ENCODE measurements at regions not wholly inside any gene's neighbourhood (a gene's known extent, or its start where the extent isn't known, plus 50 kb on each side); places are given as distances from the start of the nearest gene placed in this dataset.

DNA sequence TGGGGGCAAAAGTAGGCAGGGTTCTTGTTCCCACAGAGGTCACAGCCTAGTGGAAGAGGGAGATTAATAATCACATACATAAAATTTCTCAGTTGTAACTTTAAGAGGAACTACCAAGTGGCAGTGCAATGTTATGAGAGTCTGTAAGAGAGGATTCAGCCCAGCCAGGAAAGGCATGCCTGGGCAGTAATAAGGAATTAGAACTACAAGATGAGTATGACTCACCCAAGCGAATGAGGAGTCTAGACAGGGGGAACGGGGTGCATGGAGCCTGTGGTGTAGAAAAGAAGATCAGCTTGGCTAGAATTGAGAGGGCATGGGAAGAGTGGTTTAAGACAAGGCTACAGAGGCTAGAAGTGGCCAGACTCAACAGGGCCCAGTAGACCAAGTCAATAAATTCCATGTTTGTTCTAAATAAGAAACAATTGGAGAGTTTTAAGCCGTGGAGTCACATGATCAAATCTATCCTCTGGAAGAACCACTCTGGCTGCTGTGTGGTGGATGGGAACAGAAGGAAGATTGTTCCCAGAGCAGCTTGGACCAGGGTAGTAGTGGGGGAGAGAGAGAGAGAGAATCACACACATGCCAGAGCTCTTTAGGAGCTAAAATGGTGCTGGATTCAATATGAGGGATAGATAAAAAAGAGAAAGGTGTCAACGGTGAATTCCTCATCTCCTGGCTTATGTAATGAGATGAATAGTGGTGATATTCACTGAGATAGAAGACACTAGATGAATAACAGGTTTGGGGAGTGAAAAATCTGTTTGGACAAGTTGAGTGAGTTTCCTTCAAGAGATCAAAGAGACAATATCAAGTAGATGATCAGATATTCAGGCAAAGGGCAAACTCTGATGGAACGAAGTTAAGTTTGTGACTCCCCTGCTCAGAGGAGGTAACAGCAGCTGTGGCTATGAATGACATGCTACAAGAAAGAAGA is 265.1 kb downstream of the FGFR2 start:
- H3K4me3 Mint-ChIP-seq: no peak overlapping the region

DNA sequence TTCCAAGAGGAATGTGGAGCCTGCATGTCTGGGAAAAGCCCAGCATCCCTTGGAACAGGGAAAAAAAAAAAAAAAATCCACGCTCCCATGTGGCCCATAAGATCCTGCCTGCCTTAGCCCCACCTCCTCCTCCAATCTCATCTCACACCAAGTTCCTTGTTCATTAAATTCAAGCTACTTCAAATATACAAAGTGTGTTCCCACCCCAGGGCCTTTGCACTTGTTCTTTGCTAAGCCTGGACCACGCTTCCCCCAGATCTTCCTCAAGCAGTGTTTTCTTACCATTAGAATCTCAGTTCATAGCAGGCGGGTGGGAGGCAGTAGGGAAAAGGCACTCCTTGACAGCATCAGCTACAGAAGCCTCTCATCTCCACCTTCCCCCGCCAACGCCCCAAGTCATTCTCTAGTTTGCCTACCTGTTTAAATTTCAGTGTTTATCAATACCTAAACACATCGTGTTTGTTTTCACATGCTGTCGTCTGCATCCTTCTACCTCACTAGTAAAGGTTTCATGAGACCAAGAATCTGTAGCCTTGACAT is 262.8 kb downstream of the FGFR2 start:
- Mint-ChIP-seq H3K4me1 (no peaks in the 10 kb centered on the region), H3K27me3 (ENCODE audit: low read depth in 3 of 3) (peaks cover 0 to 2% (median 2%) of the 10 kb centered on the region in 3 donors), H3K36me3 (no peaks in the 10 kb centered on the region), H3K27ac (no peak overlapping the region), H3K4me3 (no peak overlapping the region), H3K9me3 (peaks cover 0 to 2% (median 0%) of the 10 kb centered on the region in 6 donors)
- no peak for DNase-seq

More for the DNA sequence above, 265.1 kb downstream of the FGFR2 start:
- DNase-seq: no peak
- peaks cover 0 to 2% (median 0%) of the 10 kb centered on the region in 6 donors for H3K9me3 Mint-ChIP-seq
- H3K27me3 Mint-ChIP-seq (ENCODE audit: low read depth in 3 of 3): peaks cover 0 to 2% (median 2%) of the 10 kb centered on the region in 3 donors
- no peaks in the 10 kb centered on the region for H3K4me1 Mint-ChIP-seq
- no peaks in the 10 kb centered on the region for H3K36me3 Mint-ChIP-seq
- no peak overlapping the region for H3K27ac Mint-ChIP-seq

DNA sequence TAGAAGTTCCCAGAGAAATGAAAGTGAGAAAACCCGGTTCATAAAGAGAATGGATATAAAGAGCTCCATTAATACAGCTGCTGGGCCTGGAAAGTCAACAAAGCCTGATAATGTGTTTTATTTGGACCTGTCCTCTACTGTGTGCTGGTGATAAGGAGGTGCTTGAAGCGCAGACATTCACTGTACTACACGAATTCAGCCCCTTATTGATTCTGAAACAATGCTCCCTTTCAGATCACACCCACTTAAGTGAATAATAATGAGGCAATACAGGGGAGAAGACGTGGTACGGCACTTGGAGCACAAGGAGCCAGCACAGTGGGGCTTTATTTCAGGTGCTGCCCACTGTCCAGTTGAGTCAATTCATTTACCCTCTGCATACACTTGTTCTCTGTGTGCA is 260.8 kb downstream of the FGFR2 start:
- no peaks in the 10 kb centered on the region for H3K4me1 Mint-ChIP-seq
- no peak for DNase-seq
- H3K9me3 Mint-ChIP-seq: peaks cover 0 to 2% (median 0%) of the 10 kb centered on the region in 6 donors
- no peak overlapping the region for H3K4me3 Mint-ChIP-seq
- H3K27ac Mint-ChIP-seq: no peak overlapping the region
- peaks cover 0 to 2% (median 0%) of the 10 kb centered on the region in 3 donors for H3K27me3 Mint-ChIP-seq (ENCODE audit: low read depth in 3 of 3)
- no peaks in the 10 kb centered on the region for H3K36me3 Mint-ChIP-seq

DNA sequence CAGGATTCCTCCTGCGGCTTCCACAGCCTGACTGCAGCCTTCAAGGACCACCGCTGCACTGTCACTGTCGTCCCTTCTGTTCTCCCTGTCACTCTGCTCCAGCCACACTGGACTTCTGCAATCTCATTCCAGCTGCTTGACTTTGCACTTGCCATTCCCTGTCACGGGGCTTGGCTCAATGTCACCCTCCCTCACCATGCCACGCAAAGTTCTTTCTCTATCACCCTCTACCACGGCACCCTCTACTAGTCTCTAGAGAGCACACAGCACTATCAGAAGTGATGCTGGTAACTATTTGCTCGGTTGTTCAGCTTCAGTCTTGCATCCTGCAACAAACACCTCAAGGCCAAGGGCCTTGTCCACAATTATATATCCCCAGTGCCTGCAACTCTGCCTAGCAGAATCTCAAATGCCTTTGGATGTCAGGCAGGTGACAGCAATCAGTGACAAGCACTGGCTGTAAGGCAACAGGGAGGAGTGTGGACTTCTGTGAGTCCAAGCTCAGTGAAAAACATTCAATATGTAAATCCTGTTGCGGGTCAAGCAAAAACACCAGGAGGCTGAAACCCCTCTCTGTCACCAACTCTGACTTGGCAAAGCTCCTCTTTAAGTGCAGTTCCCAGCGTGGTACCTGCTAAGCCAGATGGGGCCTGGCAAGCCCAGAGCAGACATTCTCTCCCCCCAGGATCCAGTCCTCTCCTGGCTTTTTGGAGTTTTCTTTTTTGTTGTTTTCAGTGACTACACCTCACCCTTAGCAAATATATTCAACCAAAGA is 259.9 kb downstream of the FGFR2 start:
- no peaks in the 10 kb centered on the region for H3K36me3 Mint-ChIP-seq
- no peak overlapping the region for H3K4me3 Mint-ChIP-seq
- no peaks in the 10 kb centered on the region for H3K4me1 Mint-ChIP-seq
- H3K27me3 Mint-ChIP-seq (ENCODE audit: low read depth in 3 of 3): peaks cover 0 to 2% (median 0%) of the 10 kb centered on the region in 3 donors
- DNase-seq: no peak
- peaks cover 0 to 2% (median 0%) of the 10 kb centered on the region in 6 donors for H3K9me3 Mint-ChIP-seq
- no peak overlapping the region for H3K27ac Mint-ChIP-seq

DNA sequence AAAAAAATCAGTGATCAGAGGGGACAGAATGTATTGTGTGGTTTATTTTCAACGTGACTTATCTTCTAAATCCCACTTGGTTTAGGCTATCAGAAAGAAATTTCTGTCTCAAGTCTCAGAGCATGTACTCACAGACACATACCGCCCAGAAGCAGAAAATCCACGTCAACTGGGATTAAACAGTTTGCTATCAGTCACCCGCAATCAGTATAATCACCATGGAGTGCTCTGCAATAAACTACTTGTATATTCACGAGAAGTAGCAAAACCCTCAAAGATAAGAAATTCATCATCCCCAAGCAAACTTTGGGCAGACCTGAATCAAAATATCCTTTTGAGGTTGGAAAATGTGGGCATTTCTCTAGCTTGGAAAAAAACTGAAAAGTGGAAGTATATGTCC is 259.1 kb downstream of the FGFR2 start:
- peaks cover 0 to 2% (median 0%) of the 10 kb centered on the region in 6 donors for H3K9me3 Mint-ChIP-seq
- H3K27ac Mint-ChIP-seq: no peak overlapping the region
- H3K4me1 Mint-ChIP-seq: no peaks in the 10 kb centered on the region
- H3K4me3 Mint-ChIP-seq: no peak overlapping the region
- H3K36me3 Mint-ChIP-seq: no peaks in the 10 kb centered on the region
- peaks cover 0 to 2% (median 0%) of the 10 kb centered on the region in 3 donors for H3K27me3 Mint-ChIP-seq (ENCODE audit: low read depth in 3 of 3)
- DNase-seq: no peak

DNA sequence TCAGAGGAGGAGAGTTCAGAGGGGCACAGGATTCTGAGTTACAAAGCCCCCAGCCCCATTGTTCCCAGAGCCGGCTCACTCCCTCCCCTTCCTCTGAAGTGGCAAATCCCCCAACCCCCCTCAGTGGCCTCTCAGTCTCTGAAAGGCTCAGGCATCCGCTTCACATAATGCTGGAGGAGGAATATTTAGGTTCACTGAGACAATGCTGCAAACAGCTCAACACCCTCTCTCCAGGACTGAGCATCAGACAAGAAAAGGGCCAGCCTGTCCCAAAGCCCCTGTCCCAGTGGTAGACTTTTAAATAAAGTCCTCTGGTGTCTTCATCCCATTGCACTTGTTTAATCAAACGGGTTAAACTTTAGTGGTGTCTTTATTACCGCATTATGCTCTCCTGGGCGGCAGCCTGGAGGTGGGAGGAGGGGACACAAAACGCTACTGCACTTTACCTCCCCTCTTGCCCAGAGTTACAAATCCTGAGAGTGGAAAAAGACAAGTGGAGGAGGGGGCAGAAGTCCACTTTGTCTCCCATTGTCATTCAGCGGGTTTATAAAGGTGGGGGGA is 257.9 kb downstream of the FGFR2 start:
- DNase-seq: no peak
- Mint-ChIP-seq H3K4me3 (no peak overlapping the region), H3K9me3 (peaks cover 0 to 2% (median 0%) of the 10 kb centered on the region in 6 donors), H3K36me3 (no peaks in the 10 kb centered on the region), H3K27ac (no peak overlapping the region), H3K27me3 (ENCODE audit: low read depth in 3 of 3) (peaks cover 0 to 2% (median 0%) of the 10 kb centered on the region in 3 donors), H3K4me1 (no peaks in the 10 kb centered on the region)

DNA sequence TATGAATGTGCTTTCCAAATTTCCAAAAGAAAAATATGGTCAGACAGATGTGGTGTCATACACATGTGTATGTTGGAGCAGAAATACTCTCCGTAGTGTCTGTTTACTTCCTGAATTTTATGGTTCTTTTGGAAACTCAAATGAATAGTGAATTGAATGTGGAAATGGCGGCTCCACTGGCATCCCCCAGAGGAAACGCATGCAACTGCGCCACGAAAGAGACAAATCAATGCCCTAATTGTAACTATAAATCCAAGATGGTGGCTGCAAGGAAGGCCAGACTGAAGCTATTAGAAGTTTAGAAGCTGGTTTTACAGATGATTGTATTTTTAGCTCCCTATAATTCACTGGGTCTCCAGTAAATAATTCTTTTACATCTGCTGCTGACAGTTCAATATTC is 246.7 kb downstream of the FGFR2 start:
- H3K4me3 Mint-ChIP-seq: no peak overlapping the region
- H3K9me3 Mint-ChIP-seq: peaks cover 0 to 8% (median 0%) of the 10 kb centered on the region in 6 donors
- no peak for DNase-seq
- H3K27ac Mint-ChIP-seq: no peak overlapping the region
- peaks cover 0 to 3% (median 2%) of the 10 kb centered on the region in 3 donors for H3K27me3 Mint-ChIP-seq (ENCODE audit: low read depth in 3 of 3)
- H3K4me1 Mint-ChIP-seq: no peaks in the 10 kb centered on the region
- no peaks in the 10 kb centered on the region for H3K36me3 Mint-ChIP-seq

DNA sequence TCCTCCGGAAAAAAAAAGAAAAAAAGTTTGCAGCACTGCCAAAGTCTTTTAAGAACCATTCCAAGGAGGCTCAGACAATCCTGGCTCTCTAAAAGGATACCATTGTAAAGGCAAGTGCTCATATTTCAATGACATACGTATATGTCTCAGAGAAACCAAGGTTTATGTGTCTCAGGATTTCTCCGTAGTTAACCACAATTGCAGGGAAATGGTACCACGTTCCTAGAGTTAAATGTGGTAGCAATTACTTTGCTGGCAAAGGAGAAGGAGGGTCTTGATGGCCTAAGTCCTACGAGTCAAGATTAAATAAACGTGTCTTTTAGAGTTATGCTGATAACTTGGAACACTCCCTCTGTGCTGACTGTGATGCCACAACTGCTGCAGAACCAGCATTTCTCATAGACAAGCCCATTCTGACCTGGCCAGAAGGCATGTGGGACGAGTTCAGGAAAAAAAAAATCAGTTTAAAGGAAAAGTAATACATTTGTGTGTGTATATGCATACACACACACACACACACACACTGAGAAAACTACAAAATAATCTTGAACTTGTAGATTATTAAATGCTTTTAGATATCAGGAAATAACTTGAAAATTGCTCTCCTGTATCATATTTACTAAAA is 245.9 kb downstream of the FGFR2 start:
- H3K4me1 Mint-ChIP-seq: no peaks in the 10 kb centered on the region
- H3K36me3 Mint-ChIP-seq: no peaks in the 10 kb centered on the region
- no peak for DNase-seq
- H3K9me3 Mint-ChIP-seq: peaks cover 0 to 8% (median 0%) of the 10 kb centered on the region in 6 donors
- H3K27ac Mint-ChIP-seq: no peak overlapping the region
- peaks cover 0 to 4% (median 2%) of the 10 kb centered on the region in 3 donors for H3K27me3 Mint-ChIP-seq (ENCODE audit: low read depth in 3 of 3)
- H3K4me3 Mint-ChIP-seq: no peak overlapping the region

DNA sequence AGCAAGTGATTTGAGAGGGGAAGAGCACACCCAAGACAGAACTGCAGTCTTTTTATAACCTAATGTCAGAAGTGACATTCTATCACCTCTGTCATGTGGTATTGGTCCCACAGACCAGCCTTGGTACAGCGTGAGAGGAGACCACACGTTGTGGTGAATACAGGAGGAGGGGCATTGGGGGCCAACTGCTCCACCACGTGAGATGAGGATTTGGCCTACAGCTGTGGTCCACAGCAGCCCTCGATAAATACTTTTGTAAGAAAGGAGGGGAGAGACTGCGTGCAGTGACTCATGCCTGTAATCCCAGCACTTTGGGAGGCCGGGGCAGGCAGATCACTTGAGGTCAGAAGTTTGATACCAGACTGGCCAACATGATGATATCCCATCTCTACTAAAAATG is 243.1 kb downstream of the FGFR2 start:
- Mint-ChIP-seq H3K27me3 (ENCODE audit: low read depth in 3 of 3) (peaks cover 2 to 4% (median 2%) of the 10 kb centered on the region in 3 donors), H3K4me3 (no peak overlapping the region), H3K4me1 (no peaks in the 10 kb centered on the region), H3K27ac (no peak overlapping the region), H3K9me3 (peaks cover 0 to 9% (median 0%) of the 10 kb centered on the region in 6 donors), H3K36me3 (no peaks in the 10 kb centered on the region)
- no peak for DNase-seq

DNA sequence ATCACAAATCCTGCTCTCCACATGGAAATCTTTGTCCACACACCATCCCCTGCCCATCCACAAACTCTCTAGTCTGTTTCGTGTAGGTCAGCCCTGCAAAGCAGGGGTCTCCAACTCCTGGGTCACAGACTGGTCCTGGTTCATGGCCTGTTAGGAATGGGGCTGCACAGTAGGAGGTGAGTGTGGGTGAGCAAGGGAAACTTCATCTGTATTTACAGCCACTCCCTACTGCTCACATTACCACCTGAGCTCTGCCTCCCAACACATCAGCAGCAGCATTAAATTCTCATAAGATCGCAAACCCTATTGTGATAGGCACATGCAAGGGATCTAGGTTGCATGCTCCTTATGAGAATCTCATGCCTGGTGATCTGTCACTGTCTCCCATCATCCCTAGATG is 242.1 kb downstream of the FGFR2 start:
- no peak for DNase-seq
- no peaks in the 10 kb centered on the region for H3K36me3 Mint-ChIP-seq
- no peak overlapping the region for H3K4me3 Mint-ChIP-seq
- H3K9me3 Mint-ChIP-seq: peaks cover 0 to 4% (median 0%) of the 10 kb centered on the region in 6 donors
- H3K4me1 Mint-ChIP-seq: no peaks in the 10 kb centered on the region
- H3K27me3 Mint-ChIP-seq (ENCODE audit: low read depth in 3 of 3): peaks cover 2 to 4% (median 2%) of the 10 kb centered on the region in 3 donors
- no peak overlapping the region for H3K27ac Mint-ChIP-seq

DNA sequence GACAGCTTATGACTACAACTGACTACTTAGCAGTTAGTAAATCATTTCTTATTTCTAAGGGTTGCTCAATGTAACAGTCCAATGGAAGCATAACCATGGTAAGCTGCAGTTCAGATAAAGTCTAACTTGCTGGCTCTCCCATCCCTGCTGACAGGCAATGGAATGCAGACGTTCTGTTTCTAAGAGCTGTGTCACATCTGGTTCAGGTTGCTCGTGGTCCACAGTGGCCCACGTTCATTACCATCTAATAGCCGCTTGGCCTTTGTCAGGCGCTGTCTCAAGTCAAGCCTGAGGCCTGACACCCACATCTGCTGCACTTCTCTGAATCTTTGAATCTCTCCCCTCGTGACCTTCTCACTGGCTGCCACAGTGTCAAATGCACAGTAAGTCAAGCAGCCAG is 240.8 kb downstream of the FGFR2 start:
- no peak overlapping the region for H3K27ac Mint-ChIP-seq
- no peaks in the 10 kb centered on the region for H3K36me3 Mint-ChIP-seq
- no peaks in the 10 kb centered on the region for H3K4me1 Mint-ChIP-seq
- no peak overlapping the region for H3K4me3 Mint-ChIP-seq
- no peak for DNase-seq
- peaks cover 2 to 4% (median 2%) of the 10 kb centered on the region in 3 donors for H3K27me3 Mint-ChIP-seq (ENCODE audit: low read depth in 3 of 3)
- peaks cover 0 to 4% (median 0%) of the 10 kb centered on the region in 6 donors for H3K9me3 Mint-ChIP-seq

DNA sequence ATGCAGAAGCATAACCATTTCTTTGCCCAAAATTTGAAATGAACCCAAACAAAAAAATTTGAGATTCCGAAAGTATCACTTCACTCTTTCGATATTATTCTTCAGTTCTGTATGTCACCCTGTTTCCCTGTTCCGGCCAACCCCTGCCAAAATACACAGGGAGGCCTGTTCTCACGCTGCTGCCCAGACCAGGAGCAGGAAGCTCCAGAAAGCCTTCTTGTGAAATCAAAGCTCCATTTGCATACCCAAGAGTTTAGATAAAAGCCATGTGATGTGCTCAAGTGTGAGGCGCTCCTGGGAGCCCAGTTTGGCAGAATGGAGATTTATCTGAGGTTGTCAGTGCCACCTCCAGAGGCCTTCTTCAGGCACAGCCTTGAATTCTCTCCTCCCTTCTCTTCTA is 236.2 kb downstream of the FGFR2 start:
- Mint-ChIP-seq H3K9me3 (peaks cover 0 to 8% (median 0%) of the 10 kb centered on the region in 6 donors), H3K4me1 (no peaks in the 10 kb centered on the region), H3K4me3 (no peak overlapping the region), H3K27ac (no peak overlapping the region), H3K36me3 (no peaks in the 10 kb centered on the region), H3K27me3 (ENCODE audit: low read depth in 3 of 3) (peaks cover 1 to 6% (median 5%) of the 10 kb centered on the region in 3 donors)
- no peak for DNase-seq

DNA sequence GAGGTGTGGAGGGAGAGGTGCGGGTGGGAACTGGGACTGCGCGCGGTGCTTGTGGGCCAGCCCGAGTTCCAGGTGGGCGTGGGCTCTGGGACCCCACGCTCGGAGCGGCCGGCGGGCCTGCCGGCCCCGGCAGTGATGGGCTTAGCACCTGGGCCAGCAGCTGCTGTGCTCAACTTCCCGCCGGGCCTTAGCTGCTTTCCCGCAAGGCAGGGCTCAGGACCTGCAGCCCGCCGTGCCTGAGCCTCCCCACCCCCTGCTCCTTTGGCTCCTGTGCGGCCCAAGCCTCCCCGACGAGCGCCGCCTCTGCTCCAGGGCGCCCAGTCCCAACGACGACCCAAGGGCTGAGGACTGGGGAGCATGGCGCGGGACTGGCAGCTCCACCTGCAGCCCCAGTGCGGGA is 232.7 kb downstream of the FGFR2 start:
- DNase-seq: no peak
- H3K36me3 Mint-ChIP-seq: no peaks in the 10 kb centered on the region
- H3K4me3 Mint-ChIP-seq: no peak overlapping the region
- H3K9me3 Mint-ChIP-seq: peaks cover 0 to 3% (median 0%) of the 10 kb centered on the region in 6 donors
- peaks cover 1 to 7% (median 6%) of the 10 kb centered on the region in 3 donors for H3K27me3 Mint-ChIP-seq (ENCODE audit: low read depth in 3 of 3)
- H3K27ac Mint-ChIP-seq: no peak overlapping the region
- no peaks in the 10 kb centered on the region for H3K4me1 Mint-ChIP-seq

All from immature natural killer cell (primary cell).